Kidney epithelial cell (primary cell): ENCODE measurements at regions not wholly inside any gene's neighbourhood (a gene's known extent, or its start where the extent isn't known, plus 50 kb on each side); places are given as distances from the start of the nearest gene placed in this dataset.

Experiments
- DNase-seq: peaks from one replicate; pipeline ENCODE4 v3.0.0-alpha.2; 2010; ENCODE audit warnings: low read depth
- H3K27me3 ChIP-seq: 2 replicates; pipeline ENCODE4 v1.6.0; 2011; ENCODE audit warnings: low read length; ENCODE audit not compliant: control insufficient read depth, insufficient read depth
- H3K36me3 ChIP-seq: 2 replicates; pipeline ENCODE4 v1.5.1; 2011; ENCODE audit warnings: low read length; ENCODE audit not compliant: control insufficient read depth, insufficient read depth
- H3K4me3 ChIP-seq: 2 replicates; pipeline ENCODE4 v1.5.1; 2011; ENCODE audit warnings: low read depth, mild to moderate bottlenecking, control low read depth, low read length
- TF ChIP-seq, protein P1 (sequence below): IDR thresholded peaks from 2 replicates; pipeline ENCODE4 v1.5.1; 2011; ENCODE audit warnings: mild to moderate bottlenecking, moderate library complexity, low read length, control low read depth, inconsistent platforms; ENCODE audit not compliant: insufficient read depth, poor library complexity, severe bottlenecking

DNA sequence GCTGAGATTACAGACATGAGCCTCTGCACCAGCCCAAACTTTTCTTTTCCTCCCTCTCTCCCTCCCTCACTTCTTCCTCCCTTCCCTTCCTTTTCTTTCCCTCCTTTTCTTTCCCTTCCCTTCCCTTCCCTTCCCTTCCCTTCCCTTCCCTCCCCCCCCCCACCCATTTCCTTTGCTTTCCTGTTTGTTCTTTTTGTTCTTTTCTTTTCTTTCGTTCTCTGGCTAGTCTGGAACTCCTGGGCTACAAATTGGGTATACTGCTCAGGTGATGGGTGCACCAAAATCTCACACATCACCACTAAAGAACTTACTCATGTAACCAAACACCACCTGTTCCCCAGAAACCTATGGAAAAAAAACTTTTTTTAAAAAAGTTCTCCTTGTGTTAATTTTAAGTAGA lies 174.8 kb upstream of the CHODL start:
- Histone ChIP-seq H3K4me3 (no peak overlapping the region), H3K36me3 (no peaks in the 10 kb centered on the region)
- TF ChIP-seq, protein P1, sequence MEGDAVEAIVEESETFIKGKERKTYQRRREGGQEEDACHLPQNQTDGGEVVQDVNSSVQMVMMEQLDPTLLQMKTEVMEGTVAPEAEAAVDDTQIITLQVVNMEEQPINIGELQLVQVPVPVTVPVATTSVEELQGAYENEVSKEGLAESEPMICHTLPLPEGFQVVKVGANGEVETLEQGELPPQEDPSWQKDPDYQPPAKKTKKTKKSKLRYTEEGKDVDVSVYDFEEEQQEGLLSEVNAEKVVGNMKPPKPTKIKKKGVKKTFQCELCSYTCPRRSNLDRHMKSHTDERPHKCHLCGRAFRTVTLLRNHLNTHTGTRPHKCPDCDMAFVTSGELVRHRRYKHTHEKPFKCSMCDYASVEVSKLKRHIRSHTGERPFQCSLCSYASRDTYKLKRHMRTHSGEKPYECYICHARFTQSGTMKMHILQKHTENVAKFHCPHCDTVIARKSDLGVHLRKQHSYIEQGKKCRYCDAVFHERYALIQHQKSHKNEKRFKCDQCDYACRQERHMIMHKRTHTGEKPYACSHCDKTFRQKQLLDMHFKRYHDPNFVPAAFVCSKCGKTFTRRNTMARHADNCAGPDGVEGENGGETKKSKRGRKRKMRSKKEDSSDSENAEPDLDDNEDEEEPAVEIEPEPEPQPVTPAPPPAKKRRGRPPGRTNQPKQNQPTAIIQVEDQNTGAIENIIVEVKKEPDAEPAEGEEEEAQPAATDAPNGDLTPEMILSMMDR, result no peak

DNA sequence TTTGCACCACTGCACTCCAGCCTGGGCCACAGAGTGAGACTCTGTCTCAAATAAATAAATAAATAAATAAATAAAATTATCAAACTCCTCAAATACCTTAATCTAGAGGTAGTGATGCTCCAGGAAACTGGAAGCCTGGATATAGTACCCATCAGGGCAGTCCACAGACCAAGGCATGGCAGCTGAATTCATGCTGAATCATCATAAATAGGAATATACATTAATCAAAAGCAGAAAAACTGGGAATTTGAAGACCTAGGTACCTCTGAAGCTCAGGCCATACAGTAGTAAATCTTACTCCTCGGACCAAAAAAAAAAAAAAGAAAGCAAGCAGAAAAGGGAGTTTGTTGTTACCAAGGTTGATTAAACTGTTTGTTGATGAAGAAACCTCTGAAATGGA lies 184.2 kb upstream of the CHODL start:
- Histone ChIP-seq H3K27me3 (no peaks in the 10 kb centered on the region), H3K36me3 (no peaks in the 10 kb centered on the region), H3K4me3 (no peak overlapping the region)
- TF ChIP-seq, protein P1, result no peak
- no peak for DNase-seq

More for the DNA sequence above, 174.8 kb upstream of the CHODL start:
- no peaks in the 10 kb centered on the region for H3K27me3 ChIP-seq
- DNase-seq, result no peak

DNA sequence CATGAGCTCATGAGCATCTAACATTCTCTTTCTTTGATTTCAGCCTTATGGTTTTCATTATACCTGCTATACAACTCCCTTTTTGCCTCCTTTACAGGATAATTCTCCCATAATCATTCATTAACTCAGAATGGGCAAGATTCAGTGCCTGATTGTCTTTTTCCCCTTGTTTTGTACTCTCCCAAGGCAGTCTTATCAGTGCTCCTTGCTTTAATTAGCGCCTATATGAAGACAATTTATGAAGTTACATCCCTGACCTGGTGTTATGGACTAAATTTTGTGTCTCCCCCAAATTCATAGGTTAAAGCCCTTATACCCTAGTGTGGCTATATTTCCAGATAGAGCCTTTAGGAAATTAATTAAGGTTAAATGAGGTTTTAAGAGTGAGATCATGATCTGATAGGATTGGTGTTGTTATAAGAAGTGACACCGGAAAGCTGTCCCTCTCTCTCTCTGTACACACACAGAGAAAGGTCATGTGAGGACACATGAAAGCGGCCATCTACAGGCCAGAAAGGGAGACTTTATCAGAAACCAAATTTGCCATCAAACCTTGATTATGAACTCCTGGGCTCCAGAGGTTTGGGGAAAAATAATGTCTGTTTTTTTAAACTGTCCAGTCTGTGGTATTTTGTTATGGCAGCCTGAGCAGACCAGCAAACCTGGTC lies 185.8 kb upstream of the CHODL start:
- Histone ChIP-seq H3K27me3 (no peaks in the 10 kb centered on the region), H3K4me3 (no peak overlapping the region), H3K36me3 (no peaks in the 10 kb centered on the region)
- TF ChIP-seq, protein P1, result no peak
- DNase-seq, result no peak

DNA sequence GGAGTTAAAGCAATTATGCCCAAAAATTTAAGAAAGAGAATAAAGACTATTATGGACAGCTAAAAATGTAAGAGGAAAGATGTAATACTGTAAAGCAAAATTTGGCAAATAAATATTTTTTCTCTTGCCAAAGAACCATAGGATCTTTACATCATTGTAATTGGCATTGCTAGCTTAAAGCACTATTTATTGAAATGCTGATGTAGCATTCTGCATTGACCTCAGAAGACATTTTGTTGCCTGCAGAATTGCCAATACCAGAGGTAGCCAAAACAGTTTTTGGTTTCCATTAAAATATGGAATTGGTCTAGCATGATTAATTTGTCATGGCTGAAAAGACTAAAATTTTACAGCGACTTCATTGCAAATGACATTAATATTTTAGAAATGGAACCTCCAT lies 191.5 kb upstream of the CHODL start:
- DNase-seq, result no peak
- no peak overlapping the region for H3K4me3 ChIP-seq
- no peaks in the 10 kb centered on the region for H3K27me3 ChIP-seq
- H3K36me3 ChIP-seq, result no peaks in the 10 kb centered on the region
- TF ChIP-seq, protein P1, result no peak

- no peak for DNase-seq
- TF ChIP-seq, protein P1, result no peak
- Histone ChIP-seq H3K27me3 (no peaks in the 10 kb centered on the region), H3K4me3 (no peak overlapping the region), H3K36me3 (no peaks in the 10 kb centered on the region)
Observed at GRCh38 chr21:18049461-18049860, 195.2 kb upstream of the CHODL start.

DNA sequence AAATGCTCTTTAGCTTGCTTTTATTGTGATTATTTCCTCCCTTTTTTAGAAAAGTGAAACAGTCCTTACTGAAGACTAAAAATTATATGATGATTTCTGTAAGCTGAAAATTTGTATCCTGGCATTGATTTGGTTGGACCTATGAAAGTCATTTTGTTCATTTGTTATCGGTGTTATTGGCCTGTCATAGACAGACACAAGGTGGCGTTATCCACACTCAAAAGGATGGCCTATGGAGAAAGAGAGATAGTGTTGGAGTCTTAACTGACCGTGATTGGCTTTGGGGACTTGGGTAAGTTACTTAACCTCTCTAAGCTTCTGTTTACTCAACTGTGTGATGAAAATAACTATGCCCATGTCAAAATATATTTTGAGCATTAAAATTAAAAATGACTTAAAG lies 203.6 kb upstream of the CHODL start:
- TF ChIP-seq, protein P1, result peak; percentile 74
- no peak for DNase-seq
- Histone ChIP-seq H3K36me3 (no peaks in the 10 kb centered on the region), H3K4me3 (no peak overlapping the region), H3K27me3 (no peaks in the 10 kb centered on the region)
